NCI-H2196 (cell line): ENCODE measurements at regions not wholly inside any gene's neighbourhood (a gene's known extent, or its start where the extent isn't known, plus 50 kb on each side); places are given as distances from the start of the nearest gene placed in this dataset.

Source experiments
- DNase-seq: peaks from one replicate; lab custom pipeline; 2025; ENCODE audit not compliant: unreplicated experiment; lab: John Stamatoyannopoulos, UW

GRCh38 chr3:43210049-43211027 lies 76.0 kb upstream of the SNRK start:
- no peak for DNase-seq

GRCh38 chr3:43207628-43208085 lies 78.7 kb upstream of the SNRK start:
- no peak for DNase-seq

- DNase-seq = no peak
Observed at GRCh38 chr3:43206632-43207031, 79.7 kb upstream of the SNRK start.

- DNase-seq = no peak
Observed at GRCh38 chr3:43206105-43206504, 80.2 kb upstream of the SNRK start.

- no peak for DNase-seq
Observed at GRCh38 chr3:43203022-43203421, 83.3 kb upstream of the SNRK start.

GRCh38 chr3:43201581-43201980 lies 84.8 kb upstream of the SNRK start:
- DNase-seq = no peak

- no peak for DNase-seq
Observed at GRCh38 chr3:43199645-43200306, 86.6 kb upstream of the SNRK start.

- no peak for DNase-seq
Observed at GRCh38 chr3:43198791-43199644, 87.3 kb upstream of the SNRK start.

GRCh38 chr3:43198301-43198700 lies 88.0 kb upstream of the SNRK start:
- no peak for DNase-seq

- DNase-seq = no peak
Observed at GRCh38 chr3:43197181-43197580, 89.2 kb upstream of the SNRK start.

- no peak for DNase-seq
Observed at GRCh38 chr3:43196721-43197120, 89.6 kb upstream of the SNRK start.

GRCh38 chr3:43195115-43195498 lies 89.2 kb upstream of the POMGNT2 start:
- no peak for DNase-seq

GRCh38 chr3:43194490-43195114 lies 88.7 kb upstream of the POMGNT2 start:
- no peak for DNase-seq

- DNase-seq = no peak
Observed at GRCh38 chr3:43194069-43194468, 88.2 kb upstream of the POMGNT2 start.

- DNase-seq = no peak
Observed at GRCh38 chr3:43192028-43192427, 86.1 kb upstream of the POMGNT2 start.

GRCh38 chr3:43191116-43191515 lies 85.2 kb upstream of the POMGNT2 start:
- DNase-seq = no peak

GRCh38 chr3:43190670-43191069 lies 84.8 kb upstream of the POMGNT2 start:
- no peak for DNase-seq

- no peak for DNase-seq
Observed at GRCh38 chr3:43187836-43188479, 82.1 kb upstream of the POMGNT2 start.

- DNase-seq = no peak
Observed at GRCh38 chr3:43185983-43186314, 80.1 kb upstream of the POMGNT2 start.

GRCh38 chr3:43185274-43185982 lies 79.5 kb upstream of the POMGNT2 start:
- no peak for DNase-seq
